HEK293 (cell line): ENCODE measurements at regions not wholly inside any gene's neighbourhood (a gene's known extent, or its start where the extent isn't known, plus 50 kb on each side); places are given as distances from the start of the nearest gene placed in this dataset.
A peak's percentile ranks its signal among the peaks of the same experiment; 100 is the strongest.

Source experiments
- CTCF ChIA-PET: fragments of 350-600 bp; formaldehyde crosslinking; extraction: SDS; loops from one replicate; lab custom pipeline; 2021; ENCODE audit warnings: antibody characterized with exemption; lab: Yijun Ruan, JAX
- POLR2A ChIA-PET: fragments of 300-600 bp; formaldehyde crosslinking; extraction: SDS; loops from one replicate; lab custom pipeline; 2020; ENCODE audit warnings: antibody characterized with exemption, inconsistent platforms; lab: Yijun Ruan, JAX
- H3K27ac ChIP-seq: fragments of 200-500 bp; sonication (Bioruptor generic); 2 replicates; pipeline ENCODE4 v1.5.1; 2014; ENCODE audit warnings: low read depth, low read length, control low read depth, inconsistent platforms; ENCODE audit errors: extremely low read depth
- H3K36me3 ChIP-seq, 2 experiments: fragments of 200-500 bp in 1 of 2; sonication (Bioruptor generic) in 1 of 2; 1 replicate in 1 of 2; 2 replicates in 1 of 2; pipeline ENCODE4 v1.5.1; 2014 to 2017; ENCODE audit warnings: inconsistent platforms in 2 of 2, low read length in 2 of 2; ENCODE audit not compliant: control insufficient read depth in 2 of 2, insufficient read depth in 1 of 2
- H3K4me1 ChIP-seq: fragments of 200-500 bp; sonication (Bioruptor generic); 2 replicates; pipeline ENCODE4 v1.5.1; 2014; ENCODE audit warnings: mild to moderate bottlenecking, low read length, inconsistent platforms; ENCODE audit not compliant: control insufficient read depth, insufficient read depth
- H3K4me3 ChIP-seq: 2 replicates; pipeline ENCODE4 v1.5.1; 2011; ENCODE audit warnings: low read depth, mild to moderate bottlenecking, control low read depth, low read length, moderate library complexity
- H3K9me3 ChIP-seq: fragments of 200-500 bp; sonication (Bioruptor generic); 2 replicates; pipeline ENCODE4 v1.5.1; 2014; ENCODE audit warnings: low read depth, low read length, inconsistent platforms; ENCODE audit not compliant: control insufficient read depth, insufficient read depth
- BCL11A ChIP-seq: fragments of 450-650 bp; formaldehyde crosslinking; IDR thresholded peaks from 2 replicates; pipeline ENCODE4 v1.5.1; 2016; ENCODE audit warnings: low read depth, missing biosample characterization, missing genetic modification characterization
- MZF1 ChIP-seq: fragments of 450-650 bp; formaldehyde crosslinking; IDR thresholded peaks from 2 replicates; pipeline ENCODE4 v1.5.1; 2017; ENCODE audit warnings: missing biosample characterization, missing genetic modification characterization, borderline replicate concordance
- PRDM1 ChIP-seq: fragments of 450-650 bp; formaldehyde crosslinking; IDR thresholded peaks from 2 replicates; pipeline ENCODE4; 2016; ENCODE audit warnings: missing biosample characterization, missing genetic modification characterization
- TCF7L2 ChIP-seq: IDR thresholded peaks from 2 replicates; pipeline ENCODE4 v1.6.1; 2011; ENCODE audit warnings: low read depth, mild to moderate bottlenecking, inconsistent platforms, low read length, moderate library complexity, borderline replicate concordance
- ZBTB17 ChIP-seq: fragments of 450-650 bp; formaldehyde crosslinking; IDR thresholded peaks from 2 replicates; pipeline ENCODE4 v1.5.1; 2016; ENCODE audit warnings: missing biosample characterization, missing genetic modification characterization
- ZBTB20 ChIP-seq: fragments of 450-650 bp; formaldehyde crosslinking; IDR thresholded peaks from 2 replicates; pipeline ENCODE4 v1.5.1; 2016; ENCODE audit warnings: missing biosample characterization, missing genetic modification characterization
- ZBTB7A ChIP-seq: fragments of 450-650 bp; formaldehyde crosslinking; IDR thresholded peaks from 2 replicates; pipeline ENCODE4 v1.5.1; 2016; ENCODE audit warnings: low read depth, missing biosample characterization, missing genetic modification characterization
- ZIC2 ChIP-seq: fragments of 450-650 bp; formaldehyde crosslinking; IDR thresholded peaks from 2 replicates; pipeline ENCODE4 v1.5.1; 2016; ENCODE audit warnings: missing biosample characterization, missing genetic modification characterization
- ZNF175 ChIP-seq: fragments of 450-650 bp; formaldehyde crosslinking; IDR thresholded peaks from 2 replicates; pipeline ENCODE4 v1.5.1; 2016; ENCODE audit warnings: missing biosample characterization, missing genetic modification characterization
- ZNF184 ChIP-seq: fragments of 450-650 bp; IDR thresholded peaks from 2 replicates; pipeline ENCODE4 v1.5.1; 2018; ENCODE audit warnings: missing biosample characterization, mild to moderate bottlenecking, missing genetic modification characterization
- ZNF211 ChIP-seq: fragments of 450-650 bp; formaldehyde crosslinking; IDR thresholded peaks from 2 replicates; pipeline ENCODE4 v1.5.1; 2016; ENCODE audit warnings: low read depth, missing biosample characterization, missing genetic modification characterization
- ZNF24 ChIP-seq: fragments of 450-650 bp; formaldehyde crosslinking; IDR thresholded peaks from 2 replicates; pipeline ENCODE4 v1.5.1; 2016; ENCODE audit warnings: missing biosample characterization, missing genetic modification characterization
- ZNF341 ChIP-seq: fragments of 450-650 bp; formaldehyde crosslinking; IDR thresholded peaks from 2 replicates; pipeline ENCODE4; 2016; ENCODE audit warnings: low read depth, missing biosample characterization, missing genetic modification characterization
- ZNF423 ChIP-seq: fragments of 450-650 bp; formaldehyde crosslinking; IDR thresholded peaks from 2 replicates; pipeline ENCODE4 v1.5.1; 2016; ENCODE audit warnings: missing biosample characterization, missing genetic modification characterization
- ZNF529 ChIP-seq: fragments of 450-650 bp; formaldehyde crosslinking; IDR thresholded peaks from 2 replicates; pipeline ENCODE4 v1.5.1; 2017; ENCODE audit warnings: missing genetic modification characterization, missing biosample characterization; ENCODE audit not compliant: insufficient replicate concordance
- ZNF530 ChIP-seq: fragments of 450-650 bp; formaldehyde crosslinking; IDR thresholded peaks from 2 replicates; pipeline ENCODE4 v1.5.1; 2016; ENCODE audit warnings: low read depth, missing biosample characterization, missing genetic modification characterization
- ZNF621 ChIP-seq: fragments of 450-650 bp; formaldehyde crosslinking; IDR thresholded peaks from 2 replicates; pipeline ENCODE4 v1.5.1; 2017; ENCODE audit warnings: missing biosample characterization, missing genetic modification characterization
- ZNF777 ChIP-seq: fragments of 450-650 bp; formaldehyde crosslinking; IDR thresholded peaks from 2 replicates; pipeline ENCODE4 v1.5.1; 2017; ENCODE audit warnings: missing biosample characterization, missing genetic modification characterization, borderline replicate concordance
- TF ChIP-seq, protein P1 (sequence below): fragments of 450-650 bp; formaldehyde crosslinking; IDR thresholded peaks from 2 replicates; pipeline ENCODE4 v1.5.1; 2016; ENCODE audit warnings: missing biosample characterization, missing genetic modification characterization
- TF ChIP-seq, protein P2 (sequence below): fragments of 450-650 bp; formaldehyde crosslinking; IDR thresholded peaks from 2 replicates; pipeline ENCODE4 v1.5.1; 2017; ENCODE audit warnings: missing biosample characterization, missing genetic modification characterization
- TF ChIP-seq, protein P3 (sequence below): fragments of 450-650 bp; formaldehyde crosslinking; IDR thresholded peaks from 2 replicates; pipeline ENCODE4 v1.5.1; 2016; ENCODE audit warnings: missing biosample characterization, missing genetic modification characterization
- TF ChIP-seq, protein P4 (sequence below): fragments of 450-650 bp; formaldehyde crosslinking; IDR thresholded peaks from 2 replicates; pipeline ENCODE4 v1.5.1; 2016; ENCODE audit warnings: missing biosample characterization, missing genetic modification characterization

DNA sequence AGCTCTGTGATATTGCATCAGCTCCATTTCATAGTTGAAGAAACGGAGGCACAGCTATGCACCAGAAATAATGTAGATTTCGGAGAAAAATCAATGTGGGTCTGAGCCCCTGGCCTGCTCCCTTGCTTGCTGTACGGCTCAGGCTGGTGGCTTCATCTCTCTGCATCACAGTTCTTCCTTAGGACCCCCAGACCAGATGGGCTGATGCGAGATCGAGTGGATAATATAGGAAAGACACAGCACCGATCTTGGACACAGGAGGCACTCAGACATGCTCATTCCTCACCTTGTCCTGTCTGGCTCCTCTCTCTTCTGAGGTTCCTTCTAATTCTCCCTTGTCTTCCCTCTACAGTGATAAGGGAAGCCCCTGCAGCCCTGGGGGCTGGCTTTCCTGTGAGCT, 365.9 kb upstream of the ZMIZ1 start:
- Histone ChIP-seq H3K27ac (no peak overlapping the region), H3K9me3 (no peaks in the 10 kb centered on the region), H3K4me1 (no peaks in the 10 kb centered on the region), H3K36me3 (no peaks in the 10 kb centered on the region), H3K4me3 (no peak overlapping the region)
- POLR2A ChIA-PET: no interaction called here
- CTCF ChIA-PET: interaction anchor here (0.9 kb wide), 1 partner anchor 13 kb away, joined by 3 read pairs; no protein-coding TSS in a partner anchor
- TF ChIP-seq ZBTB7A (tag by site-specific recombination) (no peak), ZBTB17 (tag by site-specific recombination) (peak; percentile 81)

DNA sequence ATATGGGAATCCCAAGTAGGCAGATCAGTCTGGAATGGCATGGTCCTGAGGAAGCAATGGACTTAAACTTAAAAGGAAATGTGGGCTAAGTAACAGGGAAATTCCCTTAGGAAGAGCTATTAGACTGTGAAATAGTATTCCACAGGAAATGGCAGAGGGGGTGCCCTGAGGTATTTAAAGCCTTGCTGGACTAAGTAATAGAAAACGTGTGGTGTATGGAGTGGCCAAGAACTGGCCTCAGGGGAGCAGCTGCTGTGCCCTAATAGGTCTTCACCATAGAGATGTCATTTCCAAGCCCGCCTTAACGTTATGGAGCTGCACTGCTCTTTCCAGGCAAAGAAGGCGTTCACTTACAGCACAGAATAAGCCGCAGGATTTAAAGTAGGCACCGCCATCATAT, 365.2 kb upstream of the ZMIZ1 start:
- ChIA-PET POLR2A (no interaction called here), CTCF (interaction anchor here (0.9 kb wide), 1 partner anchor 13 kb away, joined by 3 read pairs; no protein-coding TSS in a partner anchor)
- Histone ChIP-seq H3K27ac (no peak overlapping the region), H3K4me1 (no peaks in the 10 kb centered on the region), H3K36me3 (no peaks in the 10 kb centered on the region), H3K4me3 (no peak overlapping the region), H3K9me3 (no peaks in the 10 kb centered on the region)
- TF ChIP-seq ZNF423 (tag by site-specific recombination): no peak
- TF ChIP-seq ZNF341 (tag by site-specific recombination): no peak
- TF ChIP-seq TCF7L2: no peak
- TF ChIP-seq, protein P1, sequence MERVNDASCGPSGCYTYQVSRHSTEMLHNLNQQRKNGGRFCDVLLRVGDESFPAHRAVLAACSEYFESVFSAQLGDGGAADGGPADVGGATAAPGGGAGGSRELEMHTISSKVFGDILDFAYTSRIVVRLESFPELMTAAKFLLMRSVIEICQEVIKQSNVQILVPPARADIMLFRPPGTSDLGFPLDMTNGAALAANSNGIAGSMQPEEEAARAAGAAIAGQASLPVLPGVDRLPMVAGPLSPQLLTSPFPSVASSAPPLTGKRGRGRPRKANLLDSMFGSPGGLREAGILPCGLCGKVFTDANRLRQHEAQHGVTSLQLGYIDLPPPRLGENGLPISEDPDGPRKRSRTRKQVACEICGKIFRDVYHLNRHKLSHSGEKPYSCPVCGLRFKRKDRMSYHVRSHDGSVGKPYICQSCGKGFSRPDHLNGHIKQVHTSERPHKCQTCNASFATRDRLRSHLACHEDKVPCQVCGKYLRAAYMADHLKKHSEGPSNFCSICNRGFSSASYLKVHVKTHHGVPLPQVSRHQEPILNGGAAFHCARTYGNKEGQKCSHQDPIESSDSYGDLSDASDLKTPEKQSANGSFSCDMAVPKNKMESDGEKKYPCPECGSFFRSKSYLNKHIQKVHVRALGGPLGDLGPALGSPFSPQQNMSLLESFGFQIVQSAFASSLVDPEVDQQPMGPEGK: no peak
- TF ChIP-seq, protein P2, sequence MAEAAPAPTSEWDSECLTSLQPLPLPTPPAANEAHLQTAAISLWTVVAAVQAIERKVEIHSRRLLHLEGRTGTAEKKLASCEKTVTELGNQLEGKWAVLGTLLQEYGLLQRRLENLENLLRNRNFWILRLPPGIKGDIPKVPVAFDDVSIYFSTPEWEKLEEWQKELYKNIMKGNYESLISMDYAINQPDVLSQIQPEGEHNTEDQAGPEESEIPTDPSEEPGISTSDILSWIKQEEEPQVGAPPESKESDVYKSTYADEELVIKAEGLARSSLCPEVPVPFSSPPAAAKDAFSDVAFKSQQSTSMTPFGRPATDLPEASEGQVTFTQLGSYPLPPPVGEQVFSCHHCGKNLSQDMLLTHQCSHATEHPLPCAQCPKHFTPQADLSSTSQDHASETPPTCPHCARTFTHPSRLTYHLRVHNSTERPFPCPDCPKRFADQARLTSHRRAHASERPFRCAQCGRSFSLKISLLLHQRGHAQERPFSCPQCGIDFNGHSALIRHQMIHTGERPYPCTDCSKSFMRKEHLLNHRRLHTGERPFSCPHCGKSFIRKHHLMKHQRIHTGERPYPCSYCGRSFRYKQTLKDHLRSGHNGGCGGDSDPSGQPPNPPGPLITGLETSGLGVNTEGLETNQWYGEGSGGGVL (tag by site-specific recombination): no peak
- no peak for TF ChIP-seq ZNF211
- TF ChIP-seq ZBTB20: no peak
- no peak for TF ChIP-seq ZNF777 (tag by site-specific recombination)
- TF ChIP-seq ZNF184 (tag by site-specific recombination): no peak
- TF ChIP-seq ZNF24 (tag by site-specific recombination): no peak

DNA sequence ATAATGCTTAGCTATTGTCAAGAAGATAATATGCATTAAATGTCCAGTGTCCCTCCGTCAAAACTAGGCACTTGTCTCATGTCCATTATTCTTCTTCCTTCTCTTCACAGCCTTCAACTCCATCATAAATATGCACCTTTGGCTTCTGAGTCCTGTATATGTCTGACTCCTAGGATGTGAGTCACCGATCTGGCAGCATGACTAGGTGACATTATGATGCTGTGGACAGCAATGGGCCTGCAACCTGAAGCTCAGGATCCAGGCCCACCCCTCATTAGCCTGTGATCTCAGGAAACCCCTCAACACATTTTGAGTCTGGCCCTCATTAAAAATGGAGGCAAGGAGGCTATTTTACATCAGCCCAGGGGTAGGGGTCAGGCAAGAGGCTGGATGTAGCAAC, 362.5 kb upstream of the ZMIZ1 start:
- no peaks in the 10 kb centered on the region for H3K36me3 ChIP-seq
- ChIA-PET POLR2A (interaction anchor here (0.7 kb wide), 1 partner anchor 439 kb away, joined by 6 read pairs; no protein-coding TSS in a partner anchor), CTCF (interaction anchor here (1.0 kb wide), 1 partner anchor 489 kb away, joined by 5 read pairs; no protein-coding TSS in a partner anchor)
- H3K9me3 ChIP-seq: no peaks in the 10 kb centered on the region
- TF ChIP-seq, protein P3, sequence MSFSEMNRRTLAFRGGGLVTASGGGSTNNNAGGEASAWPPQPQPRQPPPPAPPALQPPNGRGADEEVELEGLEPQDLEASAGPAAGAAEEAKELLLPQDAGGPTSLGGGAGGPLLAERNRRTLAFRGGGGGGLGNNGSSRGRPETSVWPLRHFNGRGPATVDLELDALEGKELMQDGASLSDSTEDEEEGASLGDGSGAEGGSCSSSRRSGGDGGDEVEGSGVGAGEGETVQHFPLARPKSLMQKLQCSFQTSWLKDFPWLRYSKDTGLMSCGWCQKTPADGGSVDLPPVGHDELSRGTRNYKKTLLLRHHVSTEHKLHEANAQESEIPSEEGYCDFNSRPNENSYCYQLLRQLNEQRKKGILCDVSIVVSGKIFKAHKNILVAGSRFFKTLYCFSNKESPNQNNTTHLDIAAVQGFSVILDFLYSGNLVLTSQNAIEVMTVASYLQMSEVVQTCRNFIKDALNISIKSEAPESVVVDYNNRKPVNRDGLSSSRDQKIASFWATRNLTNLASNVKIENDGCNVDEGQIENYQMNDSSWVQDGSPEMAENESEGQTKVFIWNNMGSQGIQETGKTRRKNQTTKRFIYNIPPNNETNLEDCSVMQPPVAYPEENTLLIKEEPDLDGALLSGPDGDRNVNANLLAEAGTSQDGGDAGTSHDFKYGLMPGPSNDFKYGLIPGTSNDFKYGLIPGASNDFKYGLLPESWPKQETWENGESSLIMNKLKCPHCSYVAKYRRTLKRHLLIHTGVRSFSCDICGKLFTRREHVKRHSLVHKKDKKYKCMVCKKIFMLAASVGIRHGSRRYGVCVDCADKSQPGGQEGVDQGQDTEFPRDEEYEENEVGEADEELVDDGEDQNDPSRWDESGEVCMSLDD (tag by site-specific recombination): no peak
- TF ChIP-seq ZNF175 (tag by site-specific recombination) (no peak), PRDM1 (tag by site-specific recombination) (no peak), BCL11A (tag by site-specific recombination) (no peak), ZIC2 (tag by site-specific recombination) (no peak), ZNF530 (no peak), MZF1 (tag by site-specific recombination) (no peak), ZNF529 (no peak), ZNF621 (tag by site-specific recombination) (no peak)
- TF ChIP-seq, protein P4, sequence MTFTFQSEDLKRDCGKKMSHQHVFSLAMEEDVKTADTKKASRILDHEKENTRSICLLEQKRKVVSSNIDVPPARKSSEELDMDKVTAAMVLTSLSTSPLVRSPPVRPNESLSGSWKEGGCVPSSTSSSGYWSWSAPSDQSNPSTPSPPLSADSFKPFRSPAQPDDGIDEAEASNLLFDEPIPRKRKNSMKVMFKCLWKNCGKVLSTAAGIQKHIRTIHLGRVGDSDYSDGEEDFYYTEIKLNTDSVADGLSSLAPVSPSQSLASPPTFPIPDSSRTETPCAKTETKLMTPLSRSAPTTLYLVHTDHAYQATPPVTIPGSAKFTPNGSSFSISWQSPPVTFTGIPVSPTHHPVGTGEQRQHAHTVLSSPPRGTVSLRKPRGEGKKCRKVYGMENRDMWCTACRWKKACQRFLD (tag by site-specific recombination): no peak
- H3K4me3 ChIP-seq: no peak overlapping the region
- H3K27ac ChIP-seq: no peak overlapping the region
- H3K4me1 ChIP-seq: no peaks in the 10 kb centered on the region
